ENCODE measurements at regions not wholly inside any gene's neighbourhood (a gene's known extent, or its start where the extent isn't known, plus 50 kb on each side); places are given as distances from the start of the nearest gene placed in this dataset.
"Not testable (repeated sequence)": the region's sequence is repeated elsewhere in the genome, so short reads cannot be mapped to it uniquely, and the experiment has no call there.

- peak; percentile 55 for DNase-seq
- intact Hi-C loops (cut with micrococcal nuclease): loop anchor here (1.0 kb wide), 4 partner anchors 9 to 49 kb away; no protein-coding TSS in a partner anchor
- peaks cover 3% of the 10 kb centered on the region for H3K9me3 Mint-ChIP-seq
- H3K27ac Mint-ChIP-seq: peak overlapping the region; percentile 84
- no peaks in the 10 kb centered on the region for H3K27me3 Mint-ChIP-seq
- H3K4me1 Mint-ChIP-seq: peaks cover 66% of the 10 kb centered on the region
- H3K36me3 Mint-ChIP-seq (ENCODE audit: low read depth): peaks cover 5% of the 10 kb centered on the region
- H3K4me3 Mint-ChIP-seq: peak overlapping the region; percentile 61
These were observed 59.7 kb upstream of the MBNL1 start for GRCh38 chr3:152209060-152209459.

- H3K4me1 Mint-ChIP-seq: peaks cover 67% of the 10 kb centered on the region
- peaks cover 5% of the 10 kb centered on the region for H3K36me3 Mint-ChIP-seq (ENCODE audit: low read depth)
- peak overlapping the region; percentile 84 for H3K27ac Mint-ChIP-seq
- H3K4me3 Mint-ChIP-seq: peak overlapping the region; percentile 61
- peak; percentile 58 for DNase-seq
- H3K27me3 Mint-ChIP-seq: no peaks in the 10 kb centered on the region
- intact Hi-C loops (cut with micrococcal nuclease): loop anchor here (1.0 kb wide), 4 partner anchors 9 to 49 kb away; no protein-coding TSS in a partner anchor
- H3K9me3 Mint-ChIP-seq: peaks cover 3% of the 10 kb centered on the region
These were observed 59.0 kb upstream of the MBNL1 start for GRCh38 chr3:152209776-152210175.

- peaks cover 3% of the 10 kb centered on the region for H3K9me3 Mint-ChIP-seq
- no peak for DNase-seq
- no peak overlapping the region for H3K4me3 Mint-ChIP-seq
- peaks cover 60% of the 10 kb centered on the region for H3K4me1 Mint-ChIP-seq
- no peak overlapping the region for H3K27ac Mint-ChIP-seq
- peaks cover 5% of the 10 kb centered on the region for H3K36me3 Mint-ChIP-seq (ENCODE audit: low read depth)
- intact Hi-C loops (cut with micrococcal nuclease): no loop called here
- H3K27me3 Mint-ChIP-seq: no peaks in the 10 kb centered on the region
These were observed 58.0 kb upstream of the MBNL1 start for GRCh38 chr3:152210697-152211096.

- peaks cover 3% of the 10 kb centered on the region for H3K9me3 Mint-ChIP-seq
- intact Hi-C loops (cut with micrococcal nuclease): no loop called here
- no peak overlapping the region for H3K4me3 Mint-ChIP-seq
- H3K27me3 Mint-ChIP-seq: no peaks in the 10 kb centered on the region
- peaks cover 5% of the 10 kb centered on the region for H3K36me3 Mint-ChIP-seq (ENCODE audit: low read depth)
- peak overlapping the region; percentile 13 for H3K27ac Mint-ChIP-seq
- DNase-seq: peak; percentile 56
- peaks cover 57% of the 10 kb centered on the region for H3K4me1 Mint-ChIP-seq
These were observed 57.1 kb upstream of the MBNL1 start for GRCh38 chr3:152211655-152212054.

GRCh38 chr3:152213203-152213602 lies 55.5 kb upstream of the MBNL1 start:
- Mint-ChIP-seq H3K36me3 (ENCODE audit: low read depth) (peaks cover 5% of the 10 kb centered on the region), H3K4me3 (no peak overlapping the region), H3K4me1 (peaks cover 52% of the 10 kb centered on the region), H3K27me3 (no peaks in the 10 kb centered on the region), H3K27ac (no peak overlapping the region), H3K9me3 (peaks cover 3% of the 10 kb centered on the region)
- peak; percentile 56 for DNase-seq
- intact Hi-C loops (cut with micrococcal nuclease): no loop called here

GRCh38 chr3:152213938-152214337 lies 54.8 kb upstream of the MBNL1 start:
- H3K4me3 Mint-ChIP-seq: no peak overlapping the region
- no peak for DNase-seq
- peaks cover 51% of the 10 kb centered on the region for H3K4me1 Mint-ChIP-seq
- peaks cover 2% of the 10 kb centered on the region for H3K9me3 Mint-ChIP-seq
- H3K27ac Mint-ChIP-seq: peak overlapping the region; percentile 0
- intact Hi-C loops (cut with micrococcal nuclease): no loop called here
- peaks cover 1% of the 10 kb centered on the region for H3K36me3 Mint-ChIP-seq (ENCODE audit: low read depth)
- no peaks in the 10 kb centered on the region for H3K27me3 Mint-ChIP-seq

GRCh38 chr3:152216960-152217865 lies 51.5 kb upstream of the MBNL1 start:
- H3K27me3 Mint-ChIP-seq; H3K9me3 Mint-ChIP-seq; intact Hi-C loops (cut with micrococcal nuclease); H3K27ac Mint-ChIP-seq; H3K4me3 Mint-ChIP-seq; H3K36me3 Mint-ChIP-seq (ENCODE audit: low read depth): not testable (repeated sequence)
- peaks cover 57% of the 10 kb centered on the region for H3K4me1 Mint-ChIP-seq
- DNase-seq: peak; percentile 55

- peaks cover 58% of the 10 kb centered on the region for H3K4me1 Mint-ChIP-seq
- H3K36me3 Mint-ChIP-seq (ENCODE audit: low read depth): no peaks in the 10 kb centered on the region
- H3K27ac Mint-ChIP-seq: peak overlapping the region; percentile 91
- intact Hi-C loops (cut with micrococcal nuclease): loop anchor here (1.0 to 2.0 kb wide), 2 partner anchors 9 to 22 kb away; no protein-coding TSS in a partner anchor
- H3K27me3 Mint-ChIP-seq: no peaks in the 10 kb centered on the region
- peak overlapping the region; percentile 83 for H3K4me3 Mint-ChIP-seq
- DNase-seq: no peak
- no peaks in the 10 kb centered on the region for H3K9me3 Mint-ChIP-seq
These were observed 50.1 kb upstream of the MBNL1 start for GRCh38 chr3:152218602-152219001.
